HEK293T (cell line): ENCODE measurements at regions not wholly inside any gene's neighbourhood (a gene's known extent, or its start where the extent isn't known, plus 50 kb on each side); places are given as distances from the start of the nearest gene placed in this dataset.

Experiments used
- CTCF ChIA-PET: fragments of 350-600 bp; formaldehyde crosslinking; extraction: SDS; loops from one replicate; lab custom pipeline; 2021; ENCODE audit warnings: antibody characterized with exemption, inconsistent platforms; lab: Yijun Ruan, JAX
- POLR2A ChIA-PET: fragments of 350-600 bp; formaldehyde crosslinking; extraction: SDS; loops from one replicate; lab custom pipeline; 2020; ENCODE audit warnings: antibody characterized with exemption, inconsistent platforms; lab: Yijun Ruan, JAX
- DNase-seq: peaks from one replicate; pipeline ENCODE4 v3.0.0; 2012; ENCODE audit warnings: mixed read lengths; ENCODE audit errors: extremely low spot score
- ARNT ChIP-seq: fragments of 450-650 bp; IDR thresholded peaks from 2 replicates; pipeline ENCODE4 v1.6.1; 2017; ENCODE audit warnings: mild to moderate bottlenecking
- BHLHE40 ChIP-seq: fragments of 450-650 bp; IDR thresholded peaks from 2 replicates; pipeline ENCODE4 v1.6.1; 2016; ENCODE audit warnings: mild to moderate bottlenecking, moderate library complexity, borderline replicate concordance
- CTBP1 ChIP-seq: fragments of 450-650 bp; IDR thresholded peaks from 2 replicates; pipeline ENCODE4 v1.6.1; 2016; ENCODE audit warnings: borderline replicate concordance
- ELF4 ChIP-seq: fragments of 450-650 bp; IDR thresholded peaks from 2 replicates; pipeline ENCODE4 v1.6.1; 2017; ENCODE audit warnings: antibody characterized with exemption
- FOXA1 ChIP-seq: fragments of 450-650 bp; IDR thresholded peaks from 2 replicates; pipeline ENCODE4 v1.6.1; 2016; ENCODE audit warnings: mild to moderate bottlenecking
- FOXK2 ChIP-seq: fragments of 450-650 bp; IDR thresholded peaks from 2 replicates; pipeline ENCODE4 v1.6.1; 2016; ENCODE audit warnings: mild to moderate bottlenecking
- FOXM1 ChIP-seq: fragments of 450-650 bp; IDR thresholded peaks from 2 replicates; pipeline ENCODE4 v1.6.1; 2017; ENCODE audit warnings: mild to moderate bottlenecking, borderline replicate concordance
- HDGF ChIP-seq: fragments of 450-650 bp; IDR thresholded peaks from 2 replicates; pipeline ENCODE4 v1.6.1; 2017; ENCODE audit warnings: antibody characterized with exemption, borderline replicate concordance
- L3MBTL2 ChIP-seq: fragments of 450-650 bp; conservative IDR thresholded peaks from 2 replicates; pipeline ENCODE4 v1.6.1; 2016; ENCODE audit warnings: mild to moderate bottlenecking
- LEF1 ChIP-seq: fragments of 450-650 bp; IDR thresholded peaks from 2 replicates; pipeline ENCODE4 v1.6.1; 2017; ENCODE audit warnings: mild to moderate bottlenecking, borderline replicate concordance
- NFRKB ChIP-seq: fragments of 450-650 bp; IDR thresholded peaks from 2 replicates; pipeline ENCODE4 v1.6.1; 2016; ENCODE audit warnings: mild to moderate bottlenecking, moderate library complexity
- PKNOX1 ChIP-seq: fragments of 450-650 bp; IDR thresholded peaks from 2 replicates; pipeline ENCODE4 v1.6.1; 2016
- SP1 ChIP-seq: fragments of 450-650 bp; IDR thresholded peaks from 2 replicates; pipeline ENCODE4 v1.6.1; 2017
- SUZ12 ChIP-seq: fragments of 450-650 bp; IDR thresholded peaks from 2 replicates; pipeline ENCODE4 v1.6.1; 2016; ENCODE audit warnings: mild to moderate bottlenecking
- TARDBP ChIP-seq: fragments of 450-650 bp; IDR thresholded peaks from 2 replicates; pipeline ENCODE4 v1.6.1; 2016
- ZNF384 ChIP-seq: fragments of 450-650 bp; IDR thresholded peaks from 2 replicates; pipeline ENCODE4 v1.6.1; 2016

- ChIA-PET POLR2A (no interaction called here), CTCF (no interaction called here)
- no peak for DNase-seq
- TF ChIP-seq ARNT (no peak), LEF1 (no peak), NFRKB (no peak), FOXA1 (no peak), SP1 (no peak), FOXK2 (no peak), TARDBP (no peak), ELF4 (no peak), BHLHE40 (no peak), ZNF384 (no peak)
These were observed 143.9 kb downstream of the OR2K2 start for GRCh38 chr9:111186021-111186530.

GRCh38 chr9:111180811-111181210 lies 142.5 kb upstream of the LPAR1 start:
- TF ChIP-seq PKNOX1 (no peak), BHLHE40 (no peak), TARDBP (no peak), L3MBTL2 (no peak), HDGF (no peak), ELF4 (no peak), LEF1 (no peak), FOXM1 (no peak), ARNT (no peak), SP1 (no peak), FOXA1 (no peak)
- ChIA-PET POLR2A (no interaction called here), CTCF (interaction anchor here (0.6 kb wide), 1 partner anchor 1028 kb away, joined by 7 read pairs; no protein-coding TSS in a partner anchor)
- no peak for DNase-seq

DNA sequence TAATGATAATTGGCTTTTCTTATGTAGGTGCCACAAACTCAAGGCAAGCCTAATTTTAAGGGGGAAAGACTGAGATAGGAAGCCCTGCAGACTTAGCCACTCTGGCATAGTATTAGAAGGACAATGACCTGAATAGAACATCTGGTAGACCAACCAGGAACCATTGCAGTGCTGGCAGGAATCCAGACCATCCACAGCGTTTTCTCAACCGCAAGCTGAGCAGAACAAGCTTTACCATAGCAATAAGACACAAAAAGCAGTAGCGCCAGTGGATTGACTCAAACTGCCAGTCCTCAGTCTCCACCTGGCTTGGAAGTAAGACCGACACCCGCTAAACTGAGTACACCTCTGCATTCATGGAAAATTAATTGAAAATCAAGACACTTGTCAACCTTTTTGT lies 141.3 kb upstream of the LPAR1 start:
- no peak for DNase-seq
- ChIA-PET CTCF (no interaction called here), POLR2A (no interaction called here)
- TF ChIP-seq FOXM1 (no peak), BHLHE40 (no peak), SP1 (no peak), ARNT (no peak), LEF1 (no peak), SUZ12 (no peak), PKNOX1 (no peak)

DNA sequence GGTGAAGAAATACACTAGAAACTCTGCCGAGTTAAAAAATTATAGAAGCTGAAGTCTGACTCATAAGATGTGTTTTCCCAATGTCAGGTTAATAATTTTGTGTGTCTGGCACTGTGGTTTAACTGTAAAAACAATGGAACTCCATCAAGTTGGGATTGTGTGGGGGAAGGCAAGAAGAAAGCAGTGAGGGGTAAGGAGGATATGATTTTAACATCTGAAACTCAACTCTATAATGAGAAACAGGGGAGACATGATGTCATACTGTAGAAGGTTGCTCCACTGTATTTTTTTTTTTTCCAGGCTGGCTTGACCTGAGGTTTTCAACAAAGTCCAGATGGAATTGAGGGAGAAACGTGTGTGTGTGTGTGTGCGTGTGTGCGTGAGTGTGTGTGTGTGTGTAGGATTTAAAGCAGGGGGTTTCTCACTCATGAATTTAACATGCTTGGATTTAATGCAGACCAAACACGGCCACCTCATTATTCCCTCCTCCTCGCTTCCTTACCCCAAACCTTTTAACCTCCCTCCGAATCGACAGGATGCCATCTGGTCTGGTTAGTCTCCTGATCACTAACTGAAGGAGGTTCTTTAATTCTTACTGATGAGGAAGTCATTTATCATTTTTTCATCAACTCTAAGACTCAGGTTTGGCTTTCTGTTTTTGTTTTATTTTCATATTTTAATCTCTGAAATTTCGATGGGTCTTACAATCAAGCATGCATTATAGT lies 140.2 kb upstream of the LPAR1 start:
- ChIA-PET POLR2A (no interaction called here), CTCF (no interaction called here)
- no peak for DNase-seq
- TF ChIP-seq HDGF: no peak
- no peak for TF ChIP-seq FOXM1
- TF ChIP-seq NFRKB: no peak
- TF ChIP-seq ARNT: no peak
- TF ChIP-seq FOXK2: no peak
- TF ChIP-seq CTBP1: no peak
- no peak for TF ChIP-seq LEF1

GRCh38 chr9:111176511-111176910 lies 138.2 kb upstream of the LPAR1 start:
- CTCF ChIA-PET: no interaction called here
- TF ChIP-seq TARDBP: no peak
- no peak for TF ChIP-seq ELF4
- no peak for TF ChIP-seq CTBP1
- TF ChIP-seq HDGF: no peak
- no peak for TF ChIP-seq SUZ12
- no peak for TF ChIP-seq PKNOX1
- no peak for TF ChIP-seq NFRKB
- TF ChIP-seq L3MBTL2: no peak
- TF ChIP-seq FOXM1: no peak
- TF ChIP-seq SP1: no peak
- TF ChIP-seq BHLHE40: no peak
- no peak for TF ChIP-seq FOXA1
- POLR2A ChIA-PET: no interaction called here
- no peak for DNase-seq

DNA sequence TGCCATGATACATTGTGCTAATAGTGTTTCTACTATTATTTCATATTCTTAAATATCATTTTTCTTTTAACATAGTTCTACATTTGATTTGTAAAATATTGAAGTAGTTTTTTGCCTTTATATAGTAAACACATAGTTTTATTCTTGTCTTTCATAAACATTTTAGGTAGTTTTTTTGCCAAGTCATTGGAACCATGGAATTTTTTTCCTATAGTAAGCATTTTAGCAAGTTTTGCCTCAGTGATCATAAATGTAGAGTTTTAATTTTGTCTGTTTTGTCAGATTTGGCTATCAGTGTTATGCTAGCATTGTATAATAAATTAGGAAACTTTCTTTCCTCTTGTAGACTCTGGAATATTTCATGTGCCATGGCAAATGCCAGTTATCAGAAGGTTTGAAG lies 137.1 kb upstream of the LPAR1 start:
- DNase-seq: no peak
- POLR2A ChIA-PET: no interaction called here
- CTCF ChIA-PET: no interaction called here
- no peak for TF ChIP-seq HDGF
- TF ChIP-seq ZNF384: no peak
- TF ChIP-seq SP1: no peak
- TF ChIP-seq FOXK2: no peak
- no peak for TF ChIP-seq L3MBTL2
- TF ChIP-seq NFRKB: no peak
- TF ChIP-seq LEF1: no peak
- TF ChIP-seq FOXM1: no peak
- TF ChIP-seq PKNOX1: no peak
- TF ChIP-seq TARDBP: no peak
- TF ChIP-seq CTBP1: no peak
- TF ChIP-seq SUZ12: no peak
- TF ChIP-seq ARNT: no peak
- TF ChIP-seq ELF4: no peak
